ENCODE measurements at regions not wholly inside any gene's neighbourhood (a gene's known extent, or its start where the extent isn't known, plus 50 kb on each side); places are given as distances from the start of the nearest gene placed in this dataset.

DNA sequence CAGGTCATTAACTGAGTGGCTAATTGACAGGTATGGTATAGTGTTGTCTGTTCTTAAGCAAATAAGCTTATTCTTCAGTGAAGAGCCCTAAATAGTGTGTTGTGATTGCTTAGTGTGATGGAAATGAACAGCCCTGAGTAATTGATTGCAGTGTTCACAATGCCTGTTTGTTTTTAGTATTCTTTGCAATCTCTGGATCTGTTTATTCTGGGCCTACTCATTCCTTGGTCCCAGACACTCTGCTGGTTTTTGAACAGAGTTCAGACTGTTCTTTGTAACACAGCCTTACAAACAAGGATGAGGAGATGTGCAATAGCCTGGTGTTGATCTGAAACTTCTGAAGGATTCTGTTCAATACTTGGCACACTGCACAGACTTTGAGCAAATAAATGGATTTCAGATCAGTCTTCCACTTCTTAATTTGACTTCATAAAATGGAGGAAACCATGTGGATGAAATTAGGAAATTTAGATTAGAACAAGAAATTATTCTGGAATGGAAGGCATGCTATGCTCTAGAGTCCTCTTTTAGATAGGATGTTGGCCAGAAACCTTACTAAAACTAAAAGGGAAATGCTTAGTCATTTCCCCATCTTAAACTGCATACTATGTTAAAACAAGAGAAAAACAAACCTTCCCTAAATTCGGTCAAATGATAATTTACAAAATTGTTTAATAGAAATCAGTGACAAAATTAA lies 444.2 kb upstream of the SEMA3D start:
- peak; percentile 47 to 92 for DNase-seq

DNA sequence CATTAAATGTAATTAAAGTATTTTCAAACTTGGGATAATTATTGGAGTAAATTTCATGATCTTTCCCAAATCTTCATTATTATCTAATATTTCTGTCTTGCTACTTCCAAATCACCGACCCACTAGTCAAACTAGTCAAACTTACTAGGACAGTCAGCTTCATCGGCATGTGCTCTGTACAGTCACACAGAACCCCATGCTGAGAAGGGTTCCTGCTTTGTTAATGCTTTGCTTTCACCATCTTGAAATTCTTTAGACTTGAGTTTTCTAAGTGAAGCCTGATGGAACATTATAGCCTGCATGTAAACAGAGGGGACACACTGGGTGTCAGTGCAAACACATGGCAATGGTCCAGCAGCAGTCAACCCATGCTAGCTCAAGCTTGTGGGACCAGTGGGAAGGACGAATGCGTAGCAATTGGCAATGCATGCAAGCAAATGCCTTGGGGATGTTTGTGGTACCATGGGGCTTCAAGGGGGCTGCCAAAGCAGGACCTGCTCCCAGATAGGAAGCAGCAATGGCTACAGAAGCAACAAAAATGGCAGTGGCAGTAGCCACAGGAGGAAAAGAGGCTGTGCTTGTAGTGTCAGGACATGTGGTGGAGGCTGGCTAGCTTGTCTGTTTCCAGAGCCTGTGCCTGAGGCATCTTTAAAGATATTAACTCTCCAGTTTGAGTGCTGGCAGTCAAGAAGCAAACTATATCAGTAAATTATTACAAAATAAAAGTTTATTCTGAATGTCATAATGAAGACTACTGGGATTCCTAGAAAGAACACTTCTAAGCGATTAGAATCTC lies 441.1 kb upstream of the SEMA3D start:
- peak; percentile 9 to 34 for DNase-seq

GRCh38 chr7:85622059-85622458 lies 435.2 kb upstream of the SEMA3D start:
- DNase-seq: peak in 1 of 2 experiments; percentile 5

DNA sequence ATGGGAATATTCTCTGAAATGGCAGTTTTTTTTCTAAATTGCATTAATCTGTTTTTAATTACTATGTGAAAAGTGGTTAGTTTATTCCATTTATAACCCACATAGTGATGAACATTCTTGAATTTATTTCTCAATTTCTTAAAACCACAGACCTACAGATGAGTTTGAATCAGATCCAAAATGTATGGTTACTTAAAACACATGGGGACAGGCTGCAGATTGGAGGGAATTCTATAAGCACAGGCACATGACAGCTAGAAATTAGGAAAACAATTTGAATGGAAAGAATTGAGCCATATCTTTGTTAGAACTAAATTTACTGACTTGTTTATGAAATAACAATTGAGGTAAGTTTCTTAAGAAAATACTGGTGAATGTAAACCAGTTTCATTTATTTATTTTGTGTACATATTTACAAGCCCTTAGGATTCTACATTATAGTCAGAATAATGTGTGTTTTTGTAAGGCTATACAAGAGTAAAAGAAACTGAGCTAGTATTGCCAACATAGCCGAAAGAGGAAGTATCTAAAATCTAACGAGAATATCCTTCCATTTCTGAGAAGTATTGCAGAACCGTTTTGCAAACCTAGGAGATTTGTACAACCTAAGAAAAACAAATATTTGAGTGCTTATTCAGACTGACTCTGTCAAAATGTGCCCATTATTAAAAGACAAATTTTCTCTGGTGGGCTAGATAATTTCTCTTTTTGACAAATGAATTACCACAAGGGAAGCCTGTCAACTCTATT lies 434.3 kb upstream of the SEMA3D start:
- DNase-seq: no peak

- no peak for DNase-seq
Observed at GRCh38 chr7:85619236-85619635, 432.4 kb upstream of the SEMA3D start.

- DNase-seq: no peak
Observed at GRCh38 chr7:85614684-85615083, 427.8 kb upstream of the SEMA3D start.

DNA sequence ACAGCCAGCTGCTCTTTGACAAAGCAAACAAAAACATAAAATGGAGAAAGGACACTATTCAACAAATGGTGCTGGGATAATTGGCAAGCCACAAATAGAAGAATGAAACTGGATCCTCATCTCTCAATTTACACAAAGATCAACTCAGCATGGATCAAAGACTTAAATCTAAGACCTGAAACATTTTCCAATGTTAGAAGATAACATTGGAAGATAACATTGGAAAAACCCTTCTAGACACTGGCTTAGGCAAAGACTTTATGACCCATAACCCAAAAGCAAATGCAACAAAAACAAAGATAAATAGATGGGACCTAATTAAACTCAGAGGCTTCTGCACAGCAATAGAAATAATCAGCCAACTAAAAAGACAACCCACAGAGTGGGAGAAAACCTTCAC lies 425.7 kb upstream of the SEMA3D start:
- peak; percentile 23 to 86 for DNase-seq

DNA sequence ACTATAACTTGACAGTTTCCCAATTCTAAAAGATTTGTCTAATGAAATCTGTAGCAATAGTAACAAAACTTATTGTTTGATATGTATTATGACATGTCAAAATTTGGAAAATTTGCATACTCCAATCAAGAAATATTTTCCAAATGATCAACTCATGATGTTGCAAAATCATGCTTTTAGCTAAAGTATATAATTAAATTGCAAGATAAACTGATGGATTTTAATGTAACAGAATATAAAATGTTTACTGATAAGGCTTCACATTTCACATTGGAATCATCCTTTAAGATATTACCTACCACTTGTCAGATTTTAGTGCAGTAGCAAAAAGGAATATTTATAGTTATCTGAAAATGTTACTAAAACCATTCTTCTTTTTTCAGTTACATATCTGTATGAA lies 421.9 kb upstream of the SEMA3D start:
- no peak for DNase-seq

DNA sequence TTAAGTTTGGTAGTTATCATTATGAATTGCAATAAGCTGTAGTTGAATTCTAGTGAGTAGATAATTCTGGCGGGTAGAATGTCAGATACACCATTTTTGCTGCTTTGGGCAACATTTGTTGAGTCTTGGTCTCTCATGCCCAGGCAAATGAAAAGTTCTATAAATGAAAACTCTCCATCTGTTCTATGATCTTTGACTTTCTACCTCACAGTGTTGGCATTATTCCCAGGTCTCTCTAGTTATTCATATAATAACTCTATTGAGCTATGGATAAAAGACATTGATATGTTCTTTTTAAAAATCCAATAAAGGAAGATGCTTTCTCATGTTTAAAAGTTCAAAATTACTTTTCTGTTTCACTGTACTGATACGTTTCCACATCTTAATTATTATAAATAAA lies 415.3 kb upstream of the SEMA3D start:
- no peak for DNase-seq

DNA sequence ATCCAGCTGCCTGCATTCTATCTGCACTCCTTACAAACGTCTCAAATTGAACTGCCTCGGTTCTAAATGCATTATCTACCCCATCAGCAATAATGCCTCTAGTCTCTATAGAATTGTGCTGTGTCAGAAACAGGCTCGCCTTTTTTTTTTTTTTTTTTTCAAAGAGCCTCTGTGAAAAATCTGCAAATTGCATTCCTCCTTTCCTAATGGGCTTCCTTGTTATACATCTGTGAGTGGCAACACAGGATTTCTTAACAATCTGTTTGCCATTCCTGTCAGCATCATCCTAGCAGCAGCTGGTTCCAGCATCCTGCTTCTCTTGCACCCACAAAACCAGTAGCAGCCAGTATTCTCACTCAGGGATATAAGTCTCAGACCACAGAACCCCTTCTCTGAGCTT lies 413.5 kb upstream of the SEMA3D start:
- no peak for DNase-seq

DNA sequence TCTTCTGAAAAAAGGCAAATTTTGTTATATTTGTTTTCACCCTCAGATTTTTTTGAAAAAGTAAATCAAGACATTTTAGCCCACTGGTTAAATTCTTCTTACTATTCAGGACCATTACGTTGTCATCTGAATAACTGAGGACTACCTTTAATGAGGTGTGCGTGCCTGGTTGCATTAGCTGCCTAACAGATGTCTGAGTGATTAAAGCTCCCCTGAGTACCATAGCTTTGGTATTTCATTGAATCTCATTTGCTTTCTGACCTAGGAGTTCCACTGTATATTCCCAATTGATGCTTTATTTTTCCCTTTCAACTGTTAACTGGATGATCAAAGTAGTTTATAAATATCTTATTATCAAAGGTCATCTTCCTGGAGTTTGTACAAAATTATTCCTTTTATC lies 410.0 kb upstream of the SEMA3D start:
- DNase-seq: no peak

GRCh38 chr7:85595750-85596178 lies 408.9 kb upstream of the SEMA3D start:
- DNase-seq: no peak

DNA sequence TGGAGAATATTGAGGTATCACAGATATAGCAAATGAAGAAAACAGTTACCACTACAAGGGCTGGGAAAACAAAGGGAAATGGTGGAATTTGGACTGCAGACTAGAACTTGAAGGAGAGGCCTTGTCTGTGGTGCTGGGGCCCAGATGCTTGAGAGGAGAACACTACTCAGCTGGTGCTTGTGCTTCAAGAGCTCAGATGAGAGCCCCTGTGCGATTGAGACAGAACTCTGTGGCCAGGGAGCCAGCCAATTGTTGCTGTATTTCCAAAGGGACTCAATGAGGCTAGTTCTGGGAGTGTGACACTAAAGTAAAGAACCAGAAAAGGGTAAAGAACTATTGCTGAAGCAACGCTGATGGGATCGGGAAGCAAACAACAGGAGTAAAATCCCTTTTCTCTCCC lies 406.5 kb upstream of the SEMA3D start:
- DNase-seq: no peak

DNA sequence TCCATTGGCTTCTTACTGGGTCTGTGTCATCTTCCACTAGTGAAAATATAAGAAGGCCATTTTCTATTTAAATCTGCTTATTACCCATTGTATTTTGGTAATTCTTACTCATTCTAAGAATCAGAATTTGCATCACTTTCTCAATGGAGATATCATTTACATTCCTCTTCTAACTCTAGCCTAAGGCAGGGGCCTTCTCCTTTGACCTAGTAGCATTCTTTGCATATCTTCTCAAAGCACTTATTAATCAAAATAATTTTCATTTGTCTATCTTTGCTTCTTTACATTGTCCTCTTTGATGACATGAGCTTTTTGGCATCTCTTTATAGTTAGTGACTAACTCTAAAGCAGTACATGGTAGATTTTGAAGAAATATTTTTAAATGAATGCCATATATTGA lies 400.9 kb upstream of the SEMA3D start:
- no peak for DNase-seq

GRCh38 chr7:85586091-85586490 lies 399.2 kb upstream of the SEMA3D start:
- no peak for DNase-seq

DNA sequence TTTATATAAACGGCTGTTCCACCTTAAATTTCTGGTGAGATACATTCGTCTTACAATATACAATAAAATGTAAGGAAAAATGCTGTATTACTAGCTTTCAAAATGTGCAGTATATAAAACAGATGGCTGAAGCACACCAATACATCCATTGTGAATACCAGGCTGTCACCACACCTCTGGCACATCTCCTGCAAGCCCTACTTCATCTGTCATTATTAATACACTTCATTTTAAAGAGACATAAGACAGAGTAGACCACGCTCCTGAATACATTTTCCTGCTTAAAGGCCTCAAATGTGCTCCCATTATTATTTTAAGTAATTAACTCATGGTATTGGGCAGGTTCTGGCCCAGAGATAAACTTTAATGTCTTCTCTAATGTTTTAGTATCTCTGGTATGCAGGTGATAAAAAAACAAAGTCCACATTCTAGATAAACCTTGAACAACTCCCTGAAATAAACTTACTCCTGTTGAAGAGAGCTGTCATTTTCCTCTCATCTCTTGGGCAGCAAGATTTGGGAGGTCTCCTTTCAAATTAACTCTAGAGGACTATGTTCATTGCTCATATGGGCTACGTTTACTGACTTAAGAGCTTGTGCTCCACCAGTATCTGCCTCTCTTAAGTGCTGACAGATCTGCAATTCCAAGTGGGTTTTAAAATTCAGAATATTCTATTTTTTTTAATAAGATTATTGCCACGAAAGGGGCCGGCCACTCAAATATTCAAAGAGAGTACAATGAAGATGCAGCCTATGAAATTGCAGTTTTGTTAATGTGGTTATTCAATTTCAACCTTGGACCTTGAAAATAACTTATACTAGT lies 396.5 kb upstream of the SEMA3D start:
- no peak for DNase-seq

DNA sequence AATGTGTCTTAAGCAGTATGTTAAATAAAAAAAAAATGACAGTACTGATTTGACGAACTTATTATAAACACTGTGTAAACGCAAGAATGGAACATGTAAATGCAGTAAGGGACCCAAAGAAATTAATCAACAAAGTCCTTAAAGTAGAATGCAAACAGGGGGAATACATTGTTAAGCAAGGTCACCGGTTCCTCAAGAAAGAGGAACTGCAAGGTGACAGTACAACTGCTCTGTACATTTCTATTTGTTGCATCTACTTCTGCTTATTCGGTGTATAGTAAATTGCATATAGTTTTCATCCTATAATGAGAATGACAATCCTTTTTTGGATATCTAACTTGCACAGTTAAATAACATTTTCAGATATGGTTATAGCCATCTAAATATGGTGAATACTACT lies 387.0 kb upstream of the SEMA3D start:
- no peak for DNase-seq

GRCh38 chr7:85573346-85573745 lies 386.5 kb upstream of the SEMA3D start:
- DNase-seq: no peak

DNA sequence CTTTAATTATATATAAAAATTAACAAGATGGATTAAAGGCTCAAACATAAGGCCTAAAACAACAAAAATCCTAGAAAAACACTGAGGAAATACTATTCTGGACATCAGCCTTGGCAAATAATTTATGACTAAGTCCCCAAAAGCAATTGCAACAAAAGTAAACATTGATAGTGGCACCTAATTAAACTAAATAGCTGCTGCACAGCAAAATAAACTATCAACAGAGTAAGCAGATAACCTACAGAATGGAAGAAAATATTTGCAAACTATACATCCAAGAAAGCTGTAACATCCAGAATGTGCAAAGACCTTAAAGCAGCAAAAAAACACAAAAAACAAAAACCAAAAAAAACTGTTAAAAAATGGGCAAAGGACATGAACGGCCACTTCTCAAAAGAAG lies 384.0 kb upstream of the SEMA3D start:
- no peak for DNase-seq

GRCh38 chr7:85567983-85568382 lies 381.1 kb upstream of the SEMA3D start:
- no peak for DNase-seq

- DNase-seq: no peak
Observed at GRCh38 chr7:85566095-85566794, 379.4 kb upstream of the SEMA3D start.

DNA sequence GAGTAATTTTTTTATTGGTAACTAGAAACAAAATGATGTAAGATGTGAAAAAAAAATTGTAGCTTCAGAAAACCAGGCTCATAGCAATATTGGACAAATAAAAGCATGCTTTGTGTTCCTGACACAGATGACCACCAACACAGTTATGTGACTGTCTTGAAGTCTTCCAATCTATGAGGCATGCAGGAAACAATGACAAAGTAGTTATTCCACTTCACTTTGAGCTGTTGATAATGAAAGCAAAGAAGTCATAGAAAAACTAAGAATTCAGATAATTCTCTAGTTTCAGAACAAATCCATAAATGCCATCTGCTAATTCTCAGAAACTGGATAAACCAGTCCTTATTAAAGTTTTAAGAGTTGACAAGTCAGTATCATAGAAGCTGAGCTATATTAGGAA lies 378.4 kb upstream of the SEMA3D start:
- no peak for DNase-seq

Measured in NCI-H2081 (cell line).